GM21786 (cell line): ENCODE measurements at regions not wholly inside any gene's neighbourhood (a gene's known extent, or its start where the extent isn't known, plus 50 kb on each side); places are given as distances from the start of the nearest gene placed in this dataset.

ENCODE experiments used
- ATAC-seq: cut with Tn5 transposase; IDR thresholded peaks from one replicate; pipeline ENCODE4 v1.9.1; 2021; ENCODE audit not compliant: unreplicated experiment

DNA sequence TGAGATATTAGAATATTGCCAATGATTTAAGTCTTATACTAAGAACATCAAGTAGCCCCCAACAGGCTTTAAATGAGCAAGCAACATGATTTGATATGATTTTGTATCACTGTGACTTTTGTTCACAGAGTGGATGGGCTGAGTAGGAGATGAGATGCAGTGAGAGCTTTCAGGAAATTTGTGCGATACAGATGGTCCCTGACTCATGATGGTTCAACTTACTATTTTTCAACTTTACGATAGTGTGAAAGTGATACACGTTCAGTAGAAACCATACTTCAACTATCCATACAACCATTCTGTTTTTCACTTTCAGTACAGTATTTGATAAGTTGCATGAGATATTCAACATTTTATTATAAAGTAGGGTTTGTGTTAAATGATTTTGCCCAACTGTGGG, 78.7 kb upstream of the NWD2 start:
- ATAC-seq: no peak

DNA sequence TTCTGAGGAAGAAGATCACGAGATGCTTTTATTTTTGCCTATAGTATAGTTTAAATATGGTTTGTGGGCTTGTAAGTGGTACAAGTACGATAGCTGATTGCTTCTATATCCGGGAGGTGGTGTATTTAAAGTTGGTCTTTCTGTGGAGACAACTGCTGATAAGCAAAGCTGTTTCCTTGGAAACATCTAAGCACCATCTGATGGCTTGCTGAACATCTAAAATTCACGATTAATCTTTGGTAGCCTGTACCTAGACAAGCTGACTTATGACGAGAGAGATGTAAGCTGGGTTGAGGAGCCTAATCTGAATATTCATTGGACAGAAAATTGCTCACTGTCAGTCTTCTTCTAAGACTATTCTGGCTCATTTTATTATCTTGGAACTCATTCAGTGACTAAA, 74.6 kb upstream of the NWD2 start:
- no peak for ATAC-seq

GRCh38 chr4:37188100-37188499, 56.4 kb upstream of the NWD2 start:
- no peak for ATAC-seq
